Kidney (tissue), 13 donors: ENCODE measurements at regions not wholly inside any gene's neighbourhood (a gene's known extent, or its start where the extent isn't known, plus 50 kb on each side); places are given as distances from the start of the nearest gene placed in this dataset.

Experiments
- DNase-seq, 5 donors: peaks; one replicate each; pipeline ENCODE4 v3.0.0-alpha.2; 2013 to 2020
- FAIRE-seq: peaks from 2 replicates; lab custom pipeline; 2012; peaks lifted over from hg19 to GRCh38; lab: Jason Lieb, UNC
- H3K27ac ChIP-seq, 2 donors: one replicate each; pipeline ENCODE4 v1.7.0; 2013; ENCODE audit warnings: low read depth in 2 of 2, low read length in 2 of 2, inconsistent platforms in 1 of 2
- H3K27me3 ChIP-seq: one replicate; pipeline ENCODE4 v1.7.1; 2013; ENCODE audit warnings: low read length, inconsistent platforms; ENCODE audit not compliant: control insufficient read depth, insufficient read depth
- H3K36me3 ChIP-seq, 3 donors: one replicate each; pipeline versions ENCODE4 v1.7.0 to v1.7.1; 2013; ENCODE audit warnings: low read length in 3 of 3, control low read depth in 1 of 3, inconsistent platforms in 1 of 3; ENCODE audit not compliant: insufficient read depth in 3 of 3, control insufficient read depth in 2 of 3
- H3K4me1 ChIP-seq, 3 donors: one replicate each; pipeline versions ENCODE4 v1.7.0 to v1.7.1; 2013; ENCODE audit warnings: low read length in 3 of 3, inconsistent platforms in 1 of 3, low read depth in 1 of 3; ENCODE audit not compliant: control insufficient read depth in 2 of 3, insufficient read depth in 2 of 3
- H3K4me3 ChIP-seq, 3 donors: one replicate each; pipeline versions ENCODE4 v1.7.0 to v1.8.1; 2013; ENCODE audit warnings: low read length in 3 of 3, control low read depth in 1 of 3, inconsistent platforms in 1 of 3
- H3K9ac ChIP-seq, 3 donors: one replicate each; pipeline versions ENCODE4 v1.7.0 to v1.7.1; 2013; ENCODE audit warnings: low read length in 3 of 3, control low read depth in 1 of 3, inconsistent platforms in 1 of 3
- H3K9me3 ChIP-seq, 3 donors: one replicate each; pipeline versions ENCODE4 v1.7.0 to v1.7.1; 2013; ENCODE audit warnings: low read length in 3 of 3, control low read depth in 1 of 3, inconsistent platforms in 1 of 3; ENCODE audit not compliant: control insufficient read depth in 2 of 3, insufficient read depth in 1 of 3
- CTCF ChIP-seq: IDR thresholded peaks from 3 replicates; pipeline ENCODE4 v1.5.1; 2012; ENCODE audit warnings: mild to moderate bottlenecking, moderate library complexity, borderline replicate concordance; ENCODE audit not compliant: insufficient read depth; ENCODE audit errors: extremely low read depth
- intact Hi-C: fragments of 100-400 bp; cut with DNase I; formaldehyde crosslinking; loops from one replicate; pipeline ENCODE4 v1.11.1; 2022
- donor health status: control.
- donor health status: control.
- donor health status: control.
- donor health status: control.
- donor health status: control.
- donor health status: DM: yes; HTN: yes; CAD: no.
- donor health status: Normal renal cell carcinoma (clear cell type).

DNA sequence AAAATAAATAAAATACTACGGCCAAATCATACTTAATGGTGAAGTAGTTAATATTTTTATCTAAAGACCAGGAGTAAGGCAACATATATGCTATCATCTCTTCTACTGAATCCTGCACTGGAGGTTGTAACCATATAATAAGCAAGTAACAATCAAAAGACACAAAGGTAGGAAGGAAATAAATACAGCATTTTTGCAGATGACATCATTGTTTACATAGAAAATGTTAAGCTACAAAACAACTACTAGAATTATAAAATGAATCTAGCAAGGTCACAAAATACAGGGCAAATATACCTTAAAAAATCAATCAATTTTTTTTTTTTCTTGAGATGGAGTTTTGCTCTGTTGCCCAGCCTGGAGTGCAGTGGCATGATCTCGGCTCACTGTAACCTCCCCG lies 51.6 kb upstream of the BDKRB2 start:
- no peak for TF ChIP-seq CTCF

More for the DNA sequence above, 51.6 kb upstream of the BDKRB2 start:
- no peaks in the 10 kb centered on the region for H3K27me3 ChIP-seq
- H3K9me3 ChIP-seq: no peaks in the 10 kb centered on the region
- H3K36me3 ChIP-seq: no peaks in the 10 kb centered on the region
- no peaks in the 10 kb centered on the region for H3K4me1 ChIP-seq
- intact Hi-C loops: no loop called here
- no peak overlapping the region for H3K27ac ChIP-seq
- FAIRE-seq (no peak), DNase-seq (no peak)
- H3K4me3 ChIP-seq: no peak overlapping the region
- H3K9ac ChIP-seq: no peak overlapping the region
